ENCODE measurements at regions not wholly inside any gene's neighbourhood (a gene's known extent, or its start where the extent isn't known, plus 50 kb on each side); places are given as distances from the start of the nearest gene placed in this dataset.

DNA sequence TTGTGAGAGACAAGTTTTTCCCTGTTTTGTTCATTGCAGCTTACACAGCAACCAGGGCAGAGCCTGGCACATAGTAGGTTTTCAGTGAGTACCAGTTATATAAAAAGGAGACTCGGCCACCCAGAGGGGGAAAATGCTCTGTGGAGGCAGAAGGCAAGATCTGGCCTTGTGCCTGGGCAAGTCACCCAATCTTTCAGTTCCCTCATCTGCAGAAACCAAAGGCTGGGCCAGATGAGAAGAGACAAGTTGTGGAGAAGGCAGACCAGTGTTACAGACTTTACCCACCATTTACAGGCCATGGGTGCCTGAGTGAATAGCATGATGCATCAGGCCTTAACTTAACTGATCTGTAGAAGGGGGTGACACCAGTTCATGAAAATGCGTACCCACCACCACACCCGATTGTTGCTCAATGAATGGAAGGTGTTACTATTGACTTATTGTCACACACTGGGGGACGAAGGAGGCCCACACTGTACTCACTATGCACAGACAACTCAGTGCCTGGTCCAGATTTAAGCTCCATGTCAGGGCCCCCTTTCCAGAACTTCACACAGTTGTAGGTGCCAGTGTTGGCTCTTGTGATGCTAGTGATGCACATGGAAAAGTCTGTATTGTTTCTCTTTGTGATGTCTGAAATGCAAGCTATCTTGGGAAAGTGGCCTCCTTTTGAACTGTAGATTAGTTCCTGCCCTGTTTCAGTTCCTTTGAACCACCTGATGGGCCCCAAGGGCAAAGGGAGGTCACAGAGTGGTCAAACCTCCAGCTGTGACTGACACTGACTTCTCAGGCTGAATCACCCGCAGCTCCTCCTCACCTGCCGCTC lies 64.3 kb upstream of the SIRPG start:
- in situ Hi-C loops (cut with MboI; ENCODE audit: low sequenced_read_pairs, unreplicated experiment), result no loop called here
- DNase-seq (ENCODE audit: low spot score), result peak; percentile 25
- no peak for TF ChIP-seq CTCF (IDR thresholded peaks at IDR 0.05; ENCODE audit: borderline replicate concordance, control extremely low read depth, extremely low read depth, insufficient read depth, missing control alignments)

- in situ Hi-C loops (cut with MboI; ENCODE audit: low sequenced_read_pairs, unreplicated experiment), result no loop called here
- TF ChIP-seq CTCF (IDR thresholded peaks at IDR 0.05; ENCODE audit: borderline replicate concordance, control extremely low read depth, extremely low read depth, insufficient read depth, missing control alignments), result no peak
- no peak for DNase-seq (ENCODE audit: low spot score)
Observed at GRCh38 chr20:1720845-1721475, 63.4 kb upstream of the SIRPG start.

DNA sequence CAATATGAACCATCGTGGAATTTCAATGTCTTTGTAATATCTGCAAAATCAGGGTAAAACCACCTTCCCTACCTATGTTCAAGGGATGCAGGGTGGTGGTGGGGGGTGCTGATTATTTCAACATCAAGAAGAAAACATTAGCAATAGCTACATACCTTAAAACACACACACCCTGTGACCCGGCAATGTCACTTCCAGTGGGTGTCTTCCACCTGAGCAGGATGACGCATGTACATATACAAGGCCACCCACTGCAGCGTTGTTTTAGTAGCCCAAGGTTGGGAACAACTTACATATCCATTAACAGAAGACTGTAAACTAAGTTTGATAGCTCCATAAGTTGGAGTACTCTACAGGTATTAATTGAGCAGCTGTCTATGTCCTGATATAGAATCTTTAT lies 62.6 kb upstream of the SIRPG start:
- no peak for TF ChIP-seq CTCF (IDR thresholded peaks at IDR 0.05; ENCODE audit: borderline replicate concordance, control extremely low read depth, extremely low read depth, insufficient read depth, missing control alignments)
- in situ Hi-C loops (cut with MboI; ENCODE audit: low sequenced_read_pairs, unreplicated experiment), result no loop called here
- DNase-seq (ENCODE audit: low spot score), result no peak

- TF ChIP-seq CTCF (IDR thresholded peaks at IDR 0.05; ENCODE audit: borderline replicate concordance, control extremely low read depth, extremely low read depth, insufficient read depth, missing control alignments), result no peak
- in situ Hi-C loops (cut with MboI; ENCODE audit: low sequenced_read_pairs, unreplicated experiment), result no loop called here
- no peak for DNase-seq (ENCODE audit: low spot score)
Observed at GRCh38 chr20:1718604-1719384, 61.2 kb upstream of the SIRPG start.

- no peak for TF ChIP-seq CTCF (IDR thresholded peaks at IDR 0.05; ENCODE audit: borderline replicate concordance, control extremely low read depth, extremely low read depth, insufficient read depth, missing control alignments)
- in situ Hi-C loops (cut with MboI; ENCODE audit: low sequenced_read_pairs, unreplicated experiment), result no loop called here
- no peak for DNase-seq (ENCODE audit: low spot score)
Observed at GRCh38 chr20:1712634-1713624, 55.4 kb upstream of the SIRPG start.

All from GM13976 (cell line).